GM08714 (cell line): ENCODE measurements at regions not wholly inside any gene's neighbourhood (a gene's known extent, or its start where the extent isn't known, plus 50 kb on each side); places are given as distances from the start of the nearest gene placed in this dataset.

ENCODE experiments used
- H3K4me3 ChIP-seq: fragments of 200-500 bp; sonication (Bioruptor generic); 2 replicates; pipeline ENCODE4 v1.5.1; 2014; ENCODE audit warnings: mild to moderate bottlenecking, low read length, inconsistent platforms
- ZNF274 ChIP-seq: IDR thresholded peaks from 2 replicates; pipeline ENCODE4 v1.6.1; 2012; ENCODE audit warnings: mild to moderate bottlenecking, low read depth, low read length

- no peak overlapping the region for H3K4me3 ChIP-seq
- TF ChIP-seq ZNF274 = no peak
Measured at GRCh38 chr21:16072221-16072620, 342.4 kb downstream of the USP25 start.

- TF ChIP-seq ZNF274 = no peak
- no peak overlapping the region for H3K4me3 ChIP-seq
Measured at GRCh38 chr21:16072737-16073136, 343.0 kb downstream of the USP25 start.

DNA sequence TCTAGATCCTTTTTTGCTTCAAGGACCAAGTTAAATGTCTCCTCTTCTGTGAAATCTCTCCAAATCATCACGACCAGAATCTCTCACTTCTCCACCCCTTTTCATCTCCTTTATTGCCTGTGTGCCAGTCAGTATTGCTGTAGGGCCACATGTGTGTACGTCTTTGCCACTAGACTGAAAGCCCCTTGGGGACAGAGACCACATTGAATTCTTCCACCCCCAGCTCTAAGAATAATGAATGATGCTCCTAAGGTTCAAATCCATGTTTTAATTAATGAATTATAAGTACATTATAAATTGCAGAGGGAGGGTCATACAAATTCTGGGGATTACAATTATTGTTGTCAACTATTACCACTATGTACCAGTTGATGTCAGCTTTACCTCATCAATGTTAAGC, 343.8 kb downstream of the USP25 start:
- H3K4me3 ChIP-seq = no peak overlapping the region; the same call in 1 of the 2 replicates
- TF ChIP-seq ZNF274 = no peak

- H3K4me3 ChIP-seq = no peak overlapping the region
- no peak for TF ChIP-seq ZNF274
Measured at GRCh38 chr21:16074950-16075489, 345.2 kb downstream of the USP25 start.

DNA sequence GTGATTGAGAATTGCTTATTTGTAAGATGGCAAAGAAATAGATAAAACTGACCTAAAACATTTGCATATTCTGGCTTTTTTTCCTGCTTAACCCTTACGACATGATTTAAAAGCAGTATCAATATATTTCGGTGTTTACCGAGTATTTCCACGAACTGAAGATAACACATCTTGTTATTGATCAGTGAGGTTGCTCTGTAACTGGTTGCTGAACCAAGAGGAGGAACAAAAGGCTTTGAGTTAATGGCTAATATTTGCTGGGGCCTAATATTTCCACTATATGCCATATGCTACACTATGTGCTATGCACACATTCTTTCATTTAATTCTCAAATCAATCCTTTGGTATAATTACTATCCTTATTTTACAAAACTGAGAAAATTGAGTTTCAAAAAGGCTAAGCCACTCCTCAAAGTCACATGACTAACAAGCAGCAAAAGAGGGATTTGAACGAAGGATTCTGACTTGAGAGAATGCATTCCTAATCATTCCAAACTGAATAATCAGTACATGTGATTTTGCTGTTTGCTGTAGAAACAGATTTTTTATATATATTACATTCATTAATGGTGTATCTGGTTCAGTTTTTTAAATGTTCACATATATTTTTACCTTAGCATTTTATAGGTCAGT, 346.0 kb downstream of the USP25 start:
- TF ChIP-seq ZNF274 = no peak
- H3K4me3 ChIP-seq = no peak overlapping the region

GRCh38 chr21:16076465-16076864, 346.7 kb downstream of the USP25 start:
- TF ChIP-seq ZNF274 = no peak
- H3K4me3 ChIP-seq = no peak overlapping the region

DNA sequence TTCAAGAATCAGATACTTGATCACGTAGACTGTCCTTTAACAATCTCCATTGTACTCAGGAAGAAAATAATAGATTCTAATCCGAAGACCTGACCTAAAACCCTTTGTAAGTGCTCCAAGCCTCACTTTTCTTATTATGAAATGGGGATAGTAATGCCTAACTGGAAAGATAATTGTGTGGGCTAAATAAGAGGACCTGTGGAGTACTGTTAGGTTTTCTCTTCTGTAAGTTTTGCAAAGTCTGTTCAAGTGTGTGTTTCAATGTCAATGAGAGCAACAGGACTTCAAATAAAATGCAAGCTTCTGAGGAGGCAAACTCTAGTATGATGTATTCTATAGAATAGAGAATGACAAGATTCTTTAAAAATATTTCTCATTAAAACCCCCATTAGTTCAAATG, 348.6 kb downstream of the USP25 start:
- no peak for TF ChIP-seq ZNF274

DNA sequence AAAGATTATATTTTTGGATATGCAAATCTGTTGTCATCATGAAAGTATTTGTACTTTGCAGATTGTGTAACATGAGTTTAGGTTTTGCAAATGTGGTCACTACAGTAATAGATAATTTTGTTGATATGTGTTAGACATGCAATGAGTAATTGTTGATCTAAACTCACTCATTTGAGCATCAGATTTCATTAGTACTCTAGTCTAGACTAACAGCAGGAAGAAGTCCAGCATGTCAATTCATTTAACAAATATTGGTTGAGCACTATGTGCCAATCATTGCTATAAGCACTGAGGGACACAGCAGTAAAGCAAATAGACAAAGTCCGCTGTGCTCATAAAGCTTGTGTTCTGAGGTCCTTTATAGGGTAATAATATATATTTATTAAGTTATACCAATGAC, 350.0 kb downstream of the USP25 start:
- no peak overlapping the region for H3K4me3 ChIP-seq
- TF ChIP-seq ZNF274 = no peak

More for the DNA sequence above, 348.6 kb downstream of the USP25 start:
- H3K4me3 ChIP-seq = no peak overlapping the region

DNA sequence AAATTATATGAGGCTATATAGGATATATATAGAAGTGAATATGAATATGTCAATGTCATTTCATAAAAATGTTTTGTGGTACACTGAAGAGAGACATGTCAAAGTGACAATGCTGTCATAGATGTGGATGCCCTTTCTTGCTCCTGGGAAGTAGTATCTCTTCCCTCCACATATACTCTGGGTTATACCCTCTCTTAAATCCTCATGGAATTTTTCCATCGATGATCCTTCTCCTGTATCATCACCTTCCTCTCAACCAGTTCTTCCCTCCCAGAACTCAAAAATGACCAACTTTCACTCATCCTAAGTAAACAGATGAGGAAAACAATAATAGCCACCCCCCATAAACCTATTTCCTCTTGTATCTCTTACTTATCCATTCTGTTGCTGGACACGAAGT, 351.5 kb downstream of the USP25 start:
- no peak overlapping the region for H3K4me3 ChIP-seq
- no peak for TF ChIP-seq ZNF274

GRCh38 chr21:16082038-16082816, 352.4 kb downstream of the USP25 start:
- no peak for TF ChIP-seq ZNF274
- H3K4me3 ChIP-seq = no peak overlapping the region; the same call in 1 of the 2 replicates

- no peak for TF ChIP-seq ZNF274
Measured at GRCh38 chr21:16084776-16085364, 355.1 kb downstream of the USP25 start.

DNA sequence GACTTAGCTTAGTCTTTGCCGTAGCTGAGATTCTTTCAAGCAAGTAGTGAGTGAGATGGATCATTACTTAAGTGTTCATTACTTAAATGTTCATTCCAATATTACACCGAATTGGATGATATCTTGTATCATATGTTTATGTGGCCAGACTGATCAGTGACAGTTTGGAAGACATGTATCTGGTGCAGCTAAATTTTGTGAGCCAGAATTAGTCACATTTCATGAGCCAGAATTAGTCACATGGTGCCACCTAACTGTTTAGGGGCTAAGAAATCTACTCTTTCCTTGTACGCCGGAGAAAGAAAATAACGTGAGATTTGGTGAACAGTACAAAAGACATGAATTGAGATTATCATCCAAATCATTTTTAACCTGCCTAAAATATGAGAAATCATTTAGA, 355.6 kb downstream of the USP25 start:
- no peak for TF ChIP-seq ZNF274
- no peak overlapping the region for H3K4me3 ChIP-seq

More at GRCh38 chr21:16084776-16085364, 355.1 kb downstream of the USP25 start:
- H3K4me3 ChIP-seq = no peak overlapping the region

- H3K4me3 ChIP-seq = no peak overlapping the region
- no peak for TF ChIP-seq ZNF274
Measured at GRCh38 chr21:16086121-16086520, 356.3 kb downstream of the USP25 start.

- H3K4me3 ChIP-seq = no peak overlapping the region
- no peak for TF ChIP-seq ZNF274
Measured at GRCh38 chr21:16086936-16087335, 357.2 kb downstream of the USP25 start.

GRCh38 chr21:16087523-16087922, 357.7 kb downstream of the USP25 start:
- no peak overlapping the region for H3K4me3 ChIP-seq
- TF ChIP-seq ZNF274 = no peak

GRCh38 chr21:16088056-16088455, 358.3 kb downstream of the USP25 start:
- H3K4me3 ChIP-seq = no peak overlapping the region
- no peak for TF ChIP-seq ZNF274
